Smooth muscle cell of the brain vasculature (primary cell): ENCODE measurements at regions not wholly inside any gene's neighbourhood (a gene's known extent, or its start where the extent isn't known, plus 50 kb on each side); places are given as distances from the start of the nearest gene placed in this dataset.

Source experiments
- DNase-seq: peaks from one replicate; pipeline ENCODE4 v3.0.0-alpha.2; 2012; ENCODE audit warnings: low read depth, low spot score

DNA sequence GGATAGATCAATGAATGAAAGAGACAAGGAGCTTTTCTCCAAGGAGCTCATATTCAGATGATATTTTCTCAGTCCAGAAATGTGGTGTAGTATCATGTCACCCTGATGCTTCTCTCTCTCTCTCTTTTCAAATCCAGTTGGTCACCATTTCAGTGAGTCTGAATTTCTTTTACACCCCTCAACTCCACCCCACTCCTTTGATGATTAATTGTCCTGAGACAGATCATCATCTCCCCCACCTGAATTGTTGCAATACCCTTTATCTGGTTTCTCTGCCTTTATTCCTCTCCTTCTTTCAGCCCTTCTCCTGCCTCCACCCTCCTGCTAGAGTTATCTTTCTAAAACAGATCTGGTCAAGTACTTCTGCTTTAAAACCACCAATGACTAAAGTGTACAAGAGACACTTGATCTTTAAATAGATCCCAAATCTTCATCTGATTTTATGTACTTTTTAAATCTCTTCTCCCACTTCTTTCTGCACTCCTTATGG is 299.8 kb downstream of the KLF5 start:
- no peak for DNase-seq

DNA sequence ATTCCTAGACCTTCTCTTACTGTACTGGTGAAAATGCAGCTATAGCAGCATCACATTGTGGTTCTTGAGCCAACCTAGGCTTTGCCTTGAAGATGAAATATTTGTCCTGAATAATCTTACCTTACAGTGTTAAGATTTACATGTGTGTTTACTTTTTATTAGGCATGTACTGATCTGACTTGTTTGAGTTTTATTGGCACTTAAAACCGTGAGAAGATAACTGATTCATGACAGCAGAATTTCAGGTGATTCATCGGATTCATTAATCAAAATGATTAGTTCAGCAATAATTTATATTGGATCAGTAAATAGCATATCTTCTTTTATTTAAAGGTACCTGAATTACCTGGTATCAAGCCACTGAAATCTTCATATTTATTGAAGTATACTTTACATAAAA is 296.3 kb downstream of the KLF5 start:
- no peak for DNase-seq

GRCh38 chr13:73351730-73352129 is 292.9 kb downstream of the KLF5 start:
- DNase-seq = no peak

- no peak for DNase-seq
Observed at GRCh38 chr13:73341748-73342147, 282.9 kb downstream of the KLF5 start.

- no peak for DNase-seq
Observed at GRCh38 chr13:73340069-73340468, 281.3 kb downstream of the KLF5 start.

DNA sequence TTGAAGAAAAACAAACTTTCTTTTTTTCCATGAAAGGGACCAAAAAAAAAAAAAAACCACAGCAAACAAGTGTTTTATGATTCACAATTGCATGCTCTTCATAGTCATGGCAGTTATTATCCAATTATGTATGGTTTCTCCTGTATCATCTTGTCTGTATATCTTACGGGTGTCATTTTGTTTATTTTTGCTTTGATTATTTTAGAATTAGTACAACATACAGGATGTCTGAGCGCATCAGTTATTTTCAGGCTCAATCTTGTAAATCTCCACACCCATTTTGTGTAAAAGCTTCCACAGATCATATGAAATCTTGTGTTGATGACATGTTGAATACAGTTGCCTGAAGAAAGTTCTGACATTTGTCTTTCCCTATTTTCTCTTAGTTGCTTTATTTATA is 280.3 kb downstream of the KLF5 start:
- no peak for DNase-seq

GRCh38 chr13:73338389-73338788 is 279.6 kb downstream of the KLF5 start:
- DNase-seq = no peak

DNA sequence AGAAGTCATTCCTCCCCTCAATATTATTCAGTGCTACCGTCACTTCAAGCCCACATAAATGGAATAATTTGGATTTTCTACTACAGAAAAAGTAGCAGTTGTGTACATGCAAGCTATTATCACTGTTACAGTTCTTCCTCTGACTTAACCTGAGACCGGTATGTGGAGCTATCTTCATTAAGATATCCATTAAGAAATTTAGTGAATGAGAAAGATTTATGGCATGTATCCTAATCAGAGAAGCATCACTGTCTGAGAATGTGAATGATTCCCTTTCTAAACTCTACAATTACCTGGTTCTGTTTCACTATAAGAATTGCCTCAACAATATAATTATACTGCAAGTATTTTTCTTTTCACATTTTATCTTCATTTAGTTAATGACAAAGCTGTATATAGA is 278.7 kb downstream of the KLF5 start:
- DNase-seq = no peak

GRCh38 chr13:73336773-73337172 is 278.0 kb downstream of the KLF5 start:
- no peak for DNase-seq

- no peak for DNase-seq
Observed at GRCh38 chr13:73335944-73336343, 277.1 kb downstream of the KLF5 start.

GRCh38 chr13:73335210-73335609 is 276.4 kb downstream of the KLF5 start:
- no peak for DNase-seq

GRCh38 chr13:73334445-73334844 is 275.6 kb downstream of the KLF5 start:
- no peak for DNase-seq

DNA sequence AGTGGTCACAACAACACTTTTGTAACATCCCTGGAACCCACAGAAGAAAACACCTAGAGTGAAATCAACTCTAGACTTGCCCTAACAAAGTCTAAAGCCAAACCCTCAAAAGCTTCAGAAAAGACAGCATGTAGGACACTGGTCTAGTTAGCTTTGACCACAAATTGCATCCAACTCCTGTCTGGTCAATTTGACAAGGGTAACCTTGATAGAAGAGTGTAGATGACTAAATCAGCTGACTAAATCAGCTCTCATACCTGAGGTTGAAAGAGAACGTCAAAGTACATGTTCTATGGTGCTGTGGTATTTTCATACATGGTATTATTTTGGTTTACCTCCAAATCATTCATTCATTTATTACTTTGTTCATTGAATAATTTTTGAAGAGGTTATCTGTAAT is 272.8 kb downstream of the KLF5 start:
- no peak for DNase-seq

- no peak for DNase-seq
Observed at GRCh38 chr13:73329355-73329754, 270.6 kb downstream of the KLF5 start.

GRCh38 chr13:73327579-73327978 is 268.8 kb downstream of the KLF5 start:
- DNase-seq = no peak

DNA sequence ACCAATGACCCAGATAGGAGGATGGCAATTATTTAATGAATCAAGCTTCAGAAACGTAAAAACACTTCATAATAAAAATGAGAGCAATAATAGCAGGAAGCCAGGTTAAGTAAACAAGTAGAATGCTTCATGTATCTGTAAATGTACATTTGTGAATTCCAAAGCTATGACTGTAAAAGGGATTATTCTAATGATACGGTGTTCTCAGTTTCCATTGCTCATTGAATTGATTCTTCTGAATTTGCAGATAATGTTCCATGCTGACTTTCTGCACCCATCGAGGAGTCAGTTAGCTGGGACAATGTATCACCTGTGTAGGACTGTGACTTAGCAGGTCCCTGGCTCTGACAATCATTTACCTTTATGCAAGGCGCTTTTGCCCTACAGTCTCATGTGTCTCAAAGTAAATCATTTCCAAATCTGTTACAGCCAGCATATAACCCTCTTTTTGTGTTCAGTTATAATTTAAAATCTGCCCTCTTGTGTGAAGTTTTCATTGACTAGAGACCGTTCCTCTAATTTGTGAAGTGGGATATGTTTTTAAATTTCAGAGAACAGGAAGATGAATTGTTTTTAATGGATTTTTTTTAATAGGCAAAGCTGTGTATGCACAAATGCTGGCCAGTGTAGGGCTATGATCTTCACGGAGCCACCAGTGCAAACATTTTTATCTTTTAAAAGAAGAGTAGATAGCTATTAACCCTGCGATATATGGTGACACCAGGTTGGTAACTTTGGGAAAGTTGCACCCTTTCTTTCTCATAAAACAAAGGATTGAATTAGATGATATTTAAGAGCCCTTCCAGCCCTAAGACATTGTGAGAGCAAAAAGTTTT is 267.1 kb downstream of the KLF5 start:
- no peak for DNase-seq

DNA sequence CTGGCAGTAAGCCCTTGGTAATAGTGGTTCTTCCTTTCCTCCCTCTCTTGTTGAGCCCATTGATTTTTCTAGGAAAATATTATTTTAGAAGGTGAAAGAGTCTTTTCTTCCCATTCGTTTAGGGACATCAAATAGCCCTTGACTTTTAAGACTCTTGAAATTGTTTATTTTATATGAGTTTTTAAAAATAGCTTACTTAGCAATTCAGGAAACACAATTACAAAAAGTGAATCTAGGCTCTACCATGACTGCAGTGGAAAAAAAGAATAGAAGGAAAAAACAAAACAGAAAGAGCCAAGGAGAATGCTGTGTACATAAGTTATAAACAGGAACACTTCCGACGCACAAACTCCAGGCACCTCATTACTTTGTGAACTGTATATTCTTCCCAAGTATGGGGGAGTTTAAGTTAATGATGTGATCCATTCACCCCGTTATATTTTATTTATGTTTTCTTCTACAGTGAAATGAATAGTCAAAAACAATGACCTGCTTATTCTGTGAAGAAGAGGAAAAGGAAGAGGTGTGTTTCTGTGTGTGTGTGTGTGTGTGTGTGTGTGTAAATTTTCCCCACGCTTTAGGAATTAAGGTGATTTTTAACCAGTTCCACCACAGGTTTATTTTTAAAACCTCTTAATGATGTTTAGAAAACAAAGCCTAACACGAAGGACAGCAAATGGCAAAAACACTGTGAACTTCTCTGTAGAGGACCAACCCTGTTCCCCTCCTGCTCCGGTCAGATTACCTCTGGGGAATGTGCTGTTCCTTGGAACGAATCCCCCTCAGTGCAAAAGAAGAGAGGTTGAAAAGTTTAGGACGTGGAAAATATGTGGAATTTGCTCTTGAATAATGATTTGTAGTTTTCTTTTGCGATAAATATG is 266.3 kb downstream of the KLF5 start:
- DNase-seq = no peak

DNA sequence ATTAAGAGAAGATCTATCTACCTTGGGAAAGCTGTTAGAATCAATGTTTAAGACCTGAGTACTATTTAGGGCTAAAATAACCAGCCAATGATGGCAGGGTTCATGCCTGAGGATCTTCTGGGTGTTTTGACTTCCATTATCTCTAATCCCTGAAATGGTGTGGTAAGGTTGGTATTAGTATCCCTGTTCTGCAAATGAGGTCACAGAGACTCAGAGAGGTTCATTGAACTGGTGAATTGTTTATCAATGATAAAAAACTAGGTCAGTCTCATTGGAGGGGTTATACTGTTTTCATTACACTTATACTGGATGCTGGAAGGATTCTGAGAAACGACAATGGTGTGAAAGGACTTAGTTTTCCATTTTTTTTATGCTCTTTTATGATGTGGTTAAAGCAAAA is 264.8 kb downstream of the KLF5 start:
- DNase-seq = no peak

DNA sequence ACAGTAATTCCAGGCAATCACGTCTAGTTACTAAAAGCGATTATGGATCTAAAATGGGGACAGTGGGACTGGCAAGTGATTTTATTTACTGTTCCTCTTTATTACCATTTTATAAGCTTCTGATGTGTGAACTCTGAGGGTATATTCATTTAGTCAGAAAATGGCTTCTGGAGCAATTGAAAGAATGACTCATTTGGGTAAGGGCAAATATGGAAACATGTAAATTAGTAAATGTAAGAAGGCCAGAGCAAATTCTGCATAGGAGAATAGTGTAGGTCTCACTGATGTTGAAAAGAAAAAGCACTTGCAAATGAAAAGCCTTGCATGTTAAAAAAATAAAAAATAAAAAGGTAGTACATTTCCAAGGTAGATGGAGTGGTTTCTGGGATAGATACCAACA is 262.2 kb downstream of the KLF5 start:
- DNase-seq = no peak

- no peak for DNase-seq
Observed at GRCh38 chr13:73317140-73317539, 258.3 kb downstream of the KLF5 start.

DNA sequence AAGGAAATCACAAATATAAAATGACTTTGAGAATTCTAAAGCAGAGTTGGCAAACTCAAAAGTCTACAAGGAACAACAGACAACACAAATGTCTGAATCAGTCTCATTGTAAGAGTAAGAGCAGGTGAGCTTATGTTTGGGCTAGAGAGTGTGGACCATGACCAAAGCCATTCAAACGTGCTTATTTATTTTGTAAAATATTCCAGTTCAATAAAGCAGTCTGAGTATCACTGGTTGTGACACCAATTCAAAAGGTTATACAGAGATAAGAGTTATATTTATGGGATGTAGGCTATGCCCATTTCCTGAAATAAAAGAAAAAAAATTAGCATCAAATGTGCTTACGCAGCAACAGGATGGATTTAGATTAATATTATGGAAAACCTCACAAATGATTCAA is 251.6 kb downstream of the KLF5 start:
- DNase-seq = no peak

GRCh38 chr13:73307481-73307880 is 248.7 kb downstream of the KLF5 start:
- no peak for DNase-seq

- DNase-seq = no peak
Observed at GRCh38 chr13:73306688-73307087, 247.9 kb downstream of the KLF5 start.
